ENCODE measurements at regions not wholly inside any gene's neighbourhood (a gene's known extent, or its start where the extent isn't known, plus 50 kb on each side); places are given as distances from the start of the nearest gene placed in this dataset.

GRCh38 chr6:44560458-44561059 is 173.1 kb downstream of the CDC5L start:
- DNase-seq (ENCODE audit: low read depth) = no peak

DNA sequence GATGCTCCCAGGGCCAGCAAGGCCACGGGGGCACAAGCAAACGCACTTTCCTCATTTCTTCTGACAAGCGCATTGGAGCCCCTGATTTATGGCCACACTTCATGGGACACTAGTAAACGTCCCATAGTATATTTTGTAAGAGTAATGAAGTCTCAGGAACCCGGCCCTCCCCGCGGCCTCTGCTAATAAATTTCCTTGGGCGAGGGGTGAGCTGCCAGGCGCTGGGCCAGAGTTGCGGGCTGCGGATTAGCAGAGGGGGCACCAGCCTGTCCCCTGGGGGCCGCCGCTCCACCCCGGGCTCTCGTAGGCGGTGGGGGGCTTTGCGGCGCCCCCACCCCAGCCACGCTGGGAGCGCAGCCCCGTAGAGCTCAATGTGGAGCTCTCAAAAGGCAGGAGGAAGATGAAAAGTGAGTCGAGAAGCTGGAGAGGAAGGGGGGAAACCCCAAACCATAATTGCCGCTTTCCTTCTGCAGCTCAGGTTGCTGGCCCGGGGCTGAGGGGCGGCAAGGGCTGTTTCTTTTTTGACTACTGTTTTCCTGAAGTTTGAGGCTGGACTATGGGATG is 173.6 kb downstream of the CDC5L start:
- no peak for DNase-seq (ENCODE audit: low read depth)

DNA sequence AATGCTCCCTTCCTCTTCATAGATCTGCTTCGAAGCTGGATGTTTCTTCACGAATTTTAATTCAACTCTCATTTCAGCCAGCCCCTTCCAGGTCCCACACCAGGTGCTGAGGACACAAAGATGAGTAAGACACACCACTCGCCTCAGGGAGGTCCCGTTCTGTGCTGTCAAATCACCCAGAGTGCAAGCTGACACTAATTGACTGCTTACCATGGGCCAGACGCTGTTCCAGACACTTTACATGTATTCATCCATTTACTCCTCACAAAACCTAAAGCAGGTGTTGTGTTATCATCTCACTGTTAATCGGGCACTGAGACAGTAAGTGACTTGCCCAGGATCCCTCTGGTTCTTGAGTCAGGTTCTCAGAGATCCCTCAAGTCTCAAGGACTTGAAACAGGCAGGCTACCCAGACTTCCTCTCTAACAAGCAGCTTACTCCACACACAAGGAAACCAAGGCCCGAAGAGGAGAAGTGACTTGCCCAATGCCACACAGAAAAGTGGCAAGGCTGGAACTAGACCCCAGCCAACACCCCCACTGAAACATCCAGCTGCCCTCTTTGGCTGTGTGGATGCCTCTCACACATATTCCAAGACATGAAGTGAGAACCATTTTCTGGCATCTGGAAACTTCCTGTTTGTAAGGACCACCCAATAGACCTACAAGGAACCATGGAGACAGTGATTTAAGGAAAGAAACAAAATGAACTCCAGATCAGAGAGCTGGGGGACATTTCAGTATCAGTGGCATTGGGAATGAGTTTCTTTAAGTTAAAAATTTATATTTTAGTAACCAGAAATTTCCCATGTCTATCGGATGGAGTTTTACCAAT is 174.5 kb downstream of the CDC5L start:
- DNase-seq (ENCODE audit: low read depth) = no peak

GRCh38 chr6:44563397-44563796 is 175.9 kb downstream of the CDC5L start:
- DNase-seq (ENCODE audit: low read depth) = no peak

DNA sequence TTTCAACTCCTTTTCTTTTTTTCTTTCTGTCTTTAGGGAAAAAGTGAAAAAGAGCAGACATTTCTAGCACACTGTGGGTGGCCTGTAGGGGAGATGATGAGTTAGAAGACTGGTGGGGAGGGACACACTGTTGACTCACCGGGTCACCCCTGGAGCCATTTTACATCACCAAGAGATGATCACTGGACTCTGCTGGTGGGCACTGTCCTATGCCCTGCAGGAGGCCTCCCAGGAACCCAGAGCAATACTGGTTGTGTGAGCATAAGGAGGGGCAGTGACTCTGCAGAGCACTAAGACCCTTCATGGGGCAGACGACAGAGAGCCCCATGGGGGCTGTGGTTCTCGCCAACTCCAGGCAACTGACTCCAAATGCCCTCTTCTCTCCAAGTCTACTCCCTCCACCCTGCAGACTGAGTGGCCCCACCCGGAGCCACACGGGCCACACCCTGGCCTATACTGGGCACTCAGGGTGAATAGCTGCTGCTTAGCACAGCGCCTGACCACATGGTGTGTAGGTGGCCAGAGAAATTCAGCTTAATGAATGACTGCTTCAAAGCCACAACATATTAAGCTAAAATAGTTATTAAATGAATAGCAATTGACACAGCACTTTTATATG is 177.5 kb downstream of the CDC5L start:
- no peak for DNase-seq (ENCODE audit: low read depth)

DNA sequence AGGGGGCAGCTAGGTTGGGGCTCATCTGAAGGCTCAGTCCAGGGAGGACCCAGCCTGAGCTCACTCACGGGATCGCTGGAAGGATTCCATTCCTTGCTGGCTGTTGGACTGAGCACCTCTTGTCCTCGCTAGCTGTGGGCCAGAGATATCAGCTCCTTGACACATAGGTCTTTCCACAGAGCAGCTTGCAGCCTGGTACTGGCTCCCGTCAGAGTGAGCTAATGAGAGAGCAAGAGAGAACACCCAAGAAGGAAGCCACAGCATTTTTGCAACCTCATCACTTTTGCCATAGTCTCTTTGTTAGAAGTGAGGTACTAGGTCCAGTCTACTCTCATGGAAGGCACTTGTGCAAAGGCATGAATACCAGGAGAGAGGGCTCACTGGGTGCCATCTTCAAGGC is 179.9 kb downstream of the CDC5L start:
- DNase-seq (ENCODE audit: low read depth) = no peak

GRCh38 chr6:44569131-44569530 is 181.6 kb downstream of the CDC5L start:
- no peak for DNase-seq (ENCODE audit: low read depth)

GRCh38 chr6:44569931-44570385 is 182.5 kb downstream of the CDC5L start:
- no peak for DNase-seq (ENCODE audit: low read depth)

- DNase-seq (ENCODE audit: low read depth) = no peak
Measured at GRCh38 chr6:44571510-44571909, 184.0 kb downstream of the CDC5L start.

DNA sequence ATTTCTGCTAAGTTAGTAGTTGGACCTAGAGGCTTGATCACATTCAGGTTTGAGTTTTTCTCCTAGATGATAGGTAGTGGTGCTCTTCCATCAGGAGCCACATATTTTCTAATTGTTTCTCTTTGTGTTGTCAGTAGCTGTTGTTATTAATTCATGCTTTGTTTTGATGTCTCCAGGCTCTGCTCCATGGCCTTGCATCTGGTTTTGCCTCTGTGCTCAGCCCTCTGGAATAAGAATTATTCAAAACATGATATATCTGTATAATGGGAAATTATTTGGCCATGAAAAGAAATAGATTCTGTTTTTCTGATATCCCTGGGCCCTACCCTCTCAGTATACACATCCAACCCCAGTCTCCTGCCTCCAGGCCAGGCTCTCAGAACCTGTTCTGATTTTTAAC is 184.8 kb downstream of the CDC5L start:
- DNase-seq (ENCODE audit: low read depth) = no peak

DNA sequence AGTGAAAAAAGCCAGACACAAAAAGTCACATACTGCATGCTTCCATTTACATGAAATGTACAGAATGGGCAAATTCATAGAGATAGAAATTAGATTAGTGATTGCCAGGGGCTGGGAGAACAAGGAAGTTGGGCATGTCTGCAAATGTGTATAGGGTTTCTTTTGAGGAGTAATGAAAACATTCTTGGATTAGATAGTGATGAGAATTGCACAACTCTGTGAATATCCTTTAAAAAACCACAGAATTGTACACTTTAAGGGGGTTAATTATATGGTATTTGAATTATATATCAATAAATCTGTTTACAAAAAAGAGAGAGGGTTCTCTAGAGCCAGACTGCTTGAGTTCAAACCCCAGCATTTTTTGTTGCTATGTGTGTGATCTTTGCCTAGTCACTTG is 188.1 kb downstream of the CDC5L start:
- DNase-seq (ENCODE audit: low read depth) = no peak

DNA sequence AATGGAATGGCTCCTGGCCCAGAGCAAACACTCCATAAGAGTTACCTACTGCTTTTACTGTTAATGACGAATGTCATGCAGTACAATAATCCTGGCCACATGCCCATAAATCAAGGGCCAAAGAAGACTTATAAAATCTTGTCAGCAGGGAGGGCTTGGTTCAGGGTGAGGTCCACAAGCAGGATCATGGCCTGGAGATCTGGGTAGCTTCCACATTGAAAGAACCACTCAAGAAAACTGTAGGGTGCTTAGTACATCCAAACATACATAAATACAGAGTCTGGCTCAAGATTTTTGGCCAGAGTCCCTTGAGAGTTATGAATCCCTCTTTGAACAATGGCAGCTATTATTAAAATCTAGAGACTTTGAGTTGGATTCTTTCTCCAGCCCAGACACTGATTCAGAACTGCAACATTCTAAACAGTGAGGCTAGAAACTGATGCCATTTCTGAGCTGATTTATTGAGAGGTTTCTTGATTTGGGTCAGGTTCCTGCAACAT is 188.7 kb downstream of the CDC5L start:
- no peak for DNase-seq (ENCODE audit: low read depth)

DNA sequence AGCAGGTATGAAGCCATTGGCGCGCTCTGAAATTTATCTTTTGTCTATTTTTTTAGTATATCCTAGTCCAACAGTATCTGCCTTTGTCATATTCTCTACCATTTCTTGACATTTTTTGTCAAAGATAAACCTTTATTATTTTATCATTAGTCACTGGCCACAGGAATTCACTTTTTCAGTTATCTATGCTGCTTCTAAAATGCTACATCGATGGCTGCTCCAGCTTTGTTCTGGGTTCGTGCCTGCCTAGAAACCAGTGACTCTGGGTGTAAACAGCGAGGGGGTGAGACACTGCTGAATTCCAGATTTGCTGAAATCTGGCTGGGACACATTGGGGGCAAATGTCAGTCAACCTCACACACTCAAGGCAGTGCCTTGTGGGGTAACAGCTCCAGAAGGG is 193.4 kb downstream of the CDC5L start:
- DNase-seq (ENCODE audit: low read depth) = no peak

DNA sequence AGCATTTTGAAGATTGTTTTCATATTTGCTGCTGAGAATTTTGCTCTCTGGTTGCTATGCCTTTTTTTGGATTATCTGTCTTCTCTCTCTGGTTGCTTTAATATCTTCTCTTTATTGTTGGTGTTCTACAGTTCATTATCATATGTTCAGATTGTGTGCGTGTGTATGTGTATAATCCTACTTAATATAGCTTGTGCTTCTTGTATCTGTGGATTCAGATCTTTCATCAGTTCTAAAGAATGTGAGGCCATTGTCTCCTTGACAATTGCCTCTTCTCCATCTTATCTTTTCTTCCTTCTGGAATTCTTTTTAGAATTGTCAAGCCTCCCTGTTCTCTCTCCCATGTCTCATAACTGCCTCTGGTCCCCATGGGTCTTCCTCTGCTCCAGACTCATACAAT is 195.4 kb downstream of the CDC5L start:
- no peak for DNase-seq (ENCODE audit: low read depth)

DNA sequence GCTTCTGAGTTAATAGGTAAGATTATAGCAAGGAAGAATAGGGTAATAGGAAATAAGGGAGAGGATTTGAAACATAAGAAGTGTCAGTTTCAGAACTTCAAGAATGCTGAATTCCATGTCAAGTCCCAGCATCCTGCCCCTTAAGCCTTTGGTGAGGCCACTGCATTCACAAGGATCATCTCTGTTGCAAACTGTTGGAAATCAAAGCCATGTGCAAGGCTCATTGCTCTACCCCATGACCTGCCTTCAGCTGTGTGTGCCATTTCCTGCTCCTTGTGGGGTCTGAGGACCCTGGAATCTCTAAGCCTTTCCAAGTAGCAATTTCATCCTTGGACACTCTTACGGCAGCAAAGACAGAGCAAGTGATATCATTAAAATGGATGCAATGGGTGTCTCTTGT is 203.0 kb downstream of the CDC5L start:
- DNase-seq (ENCODE audit: low read depth) = no peak

DNA sequence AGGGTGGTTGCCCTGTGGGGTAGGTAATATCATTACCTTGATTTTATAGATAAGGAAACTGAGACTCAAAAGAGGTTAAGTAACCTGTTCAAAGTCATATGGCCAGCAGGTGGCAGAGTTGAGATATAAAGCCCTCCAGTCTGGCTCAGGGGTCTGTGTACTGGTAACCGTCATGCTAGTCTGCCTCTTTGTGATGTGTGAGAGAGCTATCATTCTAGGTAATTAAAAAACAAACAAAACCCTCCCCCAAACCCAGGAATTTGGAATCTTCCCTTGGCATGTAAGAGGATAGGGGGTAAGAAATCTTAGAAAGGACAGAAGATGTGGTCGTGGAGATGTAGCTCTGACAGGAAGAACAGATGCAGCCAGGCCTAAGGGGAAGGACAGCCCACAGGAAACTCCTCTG is 206.0 kb downstream of the CDC5L start:
- peak; percentile 28 for DNase-seq (ENCODE audit: low read depth)

- DNase-seq (ENCODE audit: low read depth) = no peak
Measured at GRCh38 chr6:44594481-44594880, 207.0 kb downstream of the CDC5L start.

DNA sequence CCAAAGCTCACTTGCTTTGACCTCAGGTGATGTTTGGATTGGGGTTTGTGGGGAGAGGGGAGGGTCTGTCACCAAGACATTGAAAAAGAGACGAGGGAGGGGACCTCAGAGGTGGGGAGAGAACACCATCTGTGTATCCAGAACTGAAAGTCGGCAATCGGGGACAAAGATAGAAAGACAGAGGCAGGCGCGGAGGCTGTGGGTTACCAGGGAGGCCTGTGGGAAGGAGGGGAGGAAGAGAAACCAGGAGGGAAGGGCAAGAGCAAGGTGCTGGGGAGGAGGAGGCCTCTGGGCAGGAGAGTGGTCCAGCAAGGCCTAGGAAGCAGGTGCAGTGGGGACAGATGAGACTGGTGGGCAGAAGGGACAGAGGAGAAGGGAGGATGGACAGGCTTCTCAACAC is 211.2 kb downstream of the CDC5L start:
- no peak for DNase-seq (ENCODE audit: low read depth)

DNA sequence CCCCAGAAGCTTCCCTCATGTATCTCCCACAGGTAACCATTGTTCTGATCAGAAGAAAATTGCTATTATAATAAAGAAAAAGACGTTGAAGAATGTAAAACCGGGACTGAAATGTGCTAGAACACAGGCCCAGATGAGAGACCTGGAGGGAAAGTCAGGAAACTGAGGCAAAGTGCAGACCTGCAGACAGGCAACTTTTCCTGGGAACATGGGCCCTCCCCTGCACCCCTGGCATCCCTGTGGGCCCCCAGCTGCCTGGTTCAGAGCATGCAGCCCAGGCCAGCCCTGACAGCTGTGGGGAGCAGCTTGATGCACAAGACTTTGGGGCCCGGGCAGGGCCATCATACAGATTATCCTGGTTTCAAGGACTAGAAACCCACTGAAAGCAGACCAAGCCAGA is 212.2 kb downstream of the CDC5L start:
- DNase-seq (ENCODE audit: low read depth) = no peak

DNA sequence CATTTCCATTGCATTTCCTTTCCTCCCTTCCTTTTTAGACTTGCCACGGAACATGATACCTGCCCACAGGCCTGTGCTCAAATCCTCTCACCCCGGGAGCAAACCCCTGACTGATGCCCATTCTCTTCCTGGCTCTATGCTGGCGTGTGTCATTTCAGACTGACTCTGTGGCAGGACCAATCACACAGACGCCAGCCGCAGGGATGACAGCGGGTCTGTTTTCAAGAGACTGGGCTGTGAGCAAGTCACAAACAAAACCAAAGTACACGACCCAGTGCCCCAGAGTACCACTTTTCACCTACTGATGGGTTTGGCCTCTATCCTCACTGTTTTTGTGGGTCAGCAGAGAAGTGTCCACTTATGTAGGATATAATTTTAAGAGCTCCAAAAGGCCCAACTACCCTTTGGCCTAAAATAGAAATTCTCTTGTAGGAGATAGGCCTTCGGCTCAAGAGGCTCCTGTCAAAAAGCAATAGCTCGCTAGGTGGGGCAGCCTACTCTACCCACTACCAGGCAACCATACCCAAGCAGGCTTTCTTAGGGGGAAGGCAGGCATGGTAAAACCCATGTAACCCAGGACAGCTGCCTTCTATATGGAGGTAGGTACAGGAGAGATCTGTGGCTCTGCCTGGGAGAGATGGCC is 215.7 kb downstream of the CDC5L start:
- DNase-seq (ENCODE audit: low read depth) = no peak

DNA sequence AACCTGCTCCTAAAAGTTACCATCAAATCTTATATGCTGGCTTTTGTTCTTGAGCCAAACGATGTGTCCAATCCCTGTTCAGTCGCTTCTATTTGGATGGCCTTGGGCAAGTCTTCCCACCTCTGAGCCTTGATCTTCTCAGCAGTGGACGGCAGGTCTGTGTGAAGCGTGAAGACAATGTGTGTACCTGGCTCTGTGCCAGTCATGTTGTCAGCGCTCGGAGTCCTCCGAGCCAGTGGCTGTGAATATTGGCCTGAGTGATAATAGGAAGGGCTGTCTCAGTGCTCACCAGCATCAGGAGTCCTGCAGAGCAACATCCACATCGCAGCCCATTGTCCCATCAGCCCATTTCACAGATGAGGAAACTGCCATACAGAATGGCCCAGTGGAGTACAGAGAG is 219.0 kb downstream of the CDC5L start:
- DNase-seq (ENCODE audit: low read depth) = no peak

DNA sequence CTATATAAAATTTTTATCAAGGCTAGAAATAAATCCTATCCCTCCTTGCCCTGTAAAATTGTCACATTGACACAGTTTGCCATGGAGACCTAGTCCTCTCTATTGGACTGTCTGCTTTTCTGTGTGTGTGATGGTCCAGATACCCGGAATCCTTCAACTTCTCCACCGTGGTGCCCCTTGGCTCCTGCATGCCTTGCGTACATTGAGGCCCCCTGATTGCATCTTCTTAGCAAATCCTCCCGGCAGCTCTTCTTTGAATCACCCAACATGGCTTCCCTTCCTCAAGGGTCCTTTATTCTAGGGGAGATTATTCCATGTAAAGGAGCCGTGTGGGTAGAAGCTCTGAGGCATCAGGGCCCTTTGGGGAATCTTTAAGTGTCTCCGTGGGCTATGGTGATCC is 219.5 kb downstream of the CDC5L start:
- DNase-seq (ENCODE audit: low read depth) = no peak
